ENCODE measurements at regions not wholly inside any gene's neighbourhood (a gene's known extent, or its start where the extent isn't known, plus 50 kb on each side); places are given as distances from the start of the nearest gene placed in this dataset.
A peak's percentile ranks its signal among the peaks of the same experiment; 100 is the strongest.
"Not testable (repeated sequence)": the region's sequence is repeated elsewhere in the genome, so short reads cannot be mapped to it uniquely, and the experiment has no call there.

DNA sequence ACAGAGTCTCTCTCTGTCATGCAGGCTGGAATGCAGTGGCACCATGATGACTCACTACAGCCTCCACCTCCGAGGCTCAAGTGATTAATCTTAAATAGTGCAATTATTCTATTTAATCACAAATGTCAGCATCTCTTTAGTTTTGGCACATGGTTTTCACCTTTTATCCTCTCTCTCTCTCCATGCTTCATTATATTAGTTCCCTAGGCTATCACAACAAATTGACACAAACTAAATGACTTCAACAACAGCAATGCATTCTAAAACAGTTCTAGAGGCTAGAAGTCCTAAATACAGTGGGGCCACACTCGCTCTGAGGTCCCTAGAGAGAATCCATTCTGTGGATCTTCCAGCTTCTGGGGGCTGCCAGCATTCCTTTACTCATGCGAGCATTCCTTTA, 178.2 kb upstream of the ZNG1F start:
- whole genome bisulfite sequencing, 4 donors = 46 to 80% (median 60%) methylated on average over 2 to 3 of the region's 3 CpGs
- intact Hi-C loops (cut with DNase I); H3K4me1 ChIP-seq; H3K9me3 ChIP-seq; H3K27me3 ChIP-seq; DNase-seq; H3K27ac ChIP-seq; H3K36me3 ChIP-seq; ATAC-seq; H3K4me3 ChIP-seq: not testable (repeated sequence)

DNA sequence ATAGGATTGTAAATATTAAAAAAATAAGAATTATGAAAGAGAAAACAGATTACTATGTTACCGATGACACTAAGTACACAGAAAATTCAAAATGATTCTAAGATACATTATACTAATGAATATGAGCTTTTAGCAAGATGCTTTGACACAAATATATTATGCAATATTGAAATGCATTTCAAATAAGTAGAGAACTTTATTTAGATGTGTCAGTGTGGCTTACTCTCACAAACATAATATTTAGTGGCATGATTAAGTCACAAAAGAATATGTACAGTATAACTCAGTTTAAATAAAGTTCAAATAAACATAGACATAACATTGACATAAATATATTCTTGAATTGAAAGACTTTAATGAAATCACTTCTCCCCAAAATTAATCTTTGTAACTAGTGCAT, 172.7 kb upstream of the ZNG1F start:
- H3K9me3 ChIP-seq; H3K4me3 ChIP-seq; ATAC-seq; H3K27me3 ChIP-seq; H3K4me1 ChIP-seq; DNase-seq; H3K36me3 ChIP-seq; H3K27ac ChIP-seq; intact Hi-C loops (cut with DNase I): not testable (repeated sequence)
- 89 to 100% (median 94%) methylated on average over 1 of the region's 1 CpG; no CpG with 5 or more reads in 1 of the 4 donors for WGBS, 4 donors

DNA sequence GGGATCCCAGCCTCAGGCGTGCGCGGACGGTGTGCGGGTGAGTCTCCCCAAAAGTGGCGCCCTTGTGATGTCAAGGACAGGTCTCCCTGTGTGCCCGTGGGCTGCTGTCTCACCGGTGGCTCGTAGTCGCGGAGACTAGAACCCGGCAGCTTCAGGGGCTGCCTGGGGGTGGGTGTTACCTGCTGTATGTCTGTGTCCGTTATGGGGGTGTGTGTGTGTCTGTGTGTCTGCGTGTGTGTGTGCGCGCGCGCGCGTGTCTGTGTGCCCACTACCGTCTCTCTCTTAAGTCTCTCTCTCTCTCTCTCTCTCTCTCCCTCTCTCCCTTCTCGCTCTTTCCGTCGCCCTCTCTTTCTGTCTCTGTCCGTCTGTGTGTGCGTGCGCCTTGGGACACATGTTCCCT, 170.0 kb upstream of the ZNG1F start:
- DNase-seq (peak in 2 of 5 donors; percentile 55 to 62), ATAC-seq (peak in 3 of 4 donors; percentile 44 to 91 (median 53))
- H3K36me3 ChIP-seq; H3K9me3 ChIP-seq; intact Hi-C loops (cut with DNase I); H3K27me3 ChIP-seq; H3K4me1 ChIP-seq: not testable (repeated sequence)
- Histone ChIP-seq H3K27ac (peak overlapping the region; percentile 59 to 87 (median 76)), H3K4me3 (peak overlapping the region; percentile 32 to 82 (median 64))
- WGBS, 4 donors = 0 to 2% (median 0%) methylated on average over 11 to 21 of the region's 27 CpGs; no CpG with 5 or more reads in 1 of the 4 donors

DNA sequence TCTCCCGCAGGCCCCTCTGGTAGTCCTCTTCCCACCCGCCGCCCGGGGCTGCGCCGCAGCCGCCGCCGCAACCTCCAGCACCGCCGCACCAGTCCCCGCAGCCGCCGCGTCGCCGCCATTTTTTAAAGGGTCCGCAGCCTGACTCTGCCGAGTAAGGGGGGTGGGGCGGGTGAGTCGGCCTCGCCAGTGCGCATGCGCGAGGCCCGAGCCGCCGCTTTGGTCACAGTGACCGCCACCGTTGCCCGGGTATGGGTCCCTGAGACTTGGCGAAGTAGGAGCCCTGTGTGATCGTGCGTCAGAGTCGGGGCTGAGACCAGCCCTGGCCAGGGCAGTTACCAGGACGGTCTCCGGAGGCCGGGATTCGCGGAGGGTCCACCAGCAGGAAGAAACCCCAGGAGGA, 169.6 kb upstream of the ZNG1F start:
- TF ChIP-seq POLR2A (IDR thresholded peaks at IDR 0.05) = peak; percentile 25 to 58
- 0 to 2% methylated on average over 10 to 30 of the region's 40 CpGs; no CpG with 5 or more reads in 2 of the 4 donors for WGBS, 4 donors
- H3K9me3 ChIP-seq; intact Hi-C loops (cut with DNase I); H3K36me3 ChIP-seq; H3K4me1 ChIP-seq; H3K27me3 ChIP-seq: not testable (repeated sequence)
- peak in 1 of 4 donors; percentile 30 for ATAC-seq
- Histone ChIP-seq H3K27ac (peak overlapping the region; percentile 59 to 87 (median 76)), H3K4me3 (peak overlapping the region; percentile 32 to 82 (median 64))
- DNase-seq = peak; percentile 69 to 94 (median 82)

DNA sequence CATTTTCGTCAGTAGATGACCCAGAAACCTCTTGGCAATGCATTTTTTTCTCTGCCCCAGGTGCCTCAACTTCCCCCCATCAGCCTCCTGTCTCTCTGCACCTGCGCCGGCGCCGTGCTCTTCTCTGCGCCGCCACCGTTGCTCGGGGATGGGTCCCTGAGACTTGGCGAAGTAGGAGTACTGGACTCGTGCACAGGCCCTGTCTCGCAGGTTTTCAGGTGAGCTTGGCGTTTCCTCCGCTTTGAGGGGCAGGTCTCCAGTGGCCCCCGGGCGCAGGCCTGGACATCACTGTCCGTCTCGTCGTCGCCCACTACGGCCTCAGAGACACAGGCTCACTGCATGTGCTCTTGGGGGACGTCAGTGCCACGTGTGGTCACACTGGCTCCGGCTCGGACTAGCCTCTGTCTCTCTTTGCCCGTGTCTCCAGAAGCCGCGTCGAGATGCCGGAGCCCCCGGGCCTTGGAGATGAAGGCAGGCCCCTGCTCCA, 168.8 kb upstream of the ZNG1F start:
- peak in 2 of 5 donors; percentile 22 to 34 for DNase-seq
- H3K9me3 ChIP-seq; H3K27me3 ChIP-seq; H3K4me1 ChIP-seq; intact Hi-C loops (cut with DNase I); ATAC-seq; H3K36me3 ChIP-seq: not testable (repeated sequence)
- 22 to 42% (median 40%) methylated on average over 19 to 21 of the region's 31 CpGs; no CpG with 5 or more reads in 1 of the 4 donors for WGBS, 4 donors
- peak overlapping the region in 6 of 12 donors; percentile 51 to 87 (median 76) for H3K27ac ChIP-seq
- peak overlapping the region; percentile 32 to 76 (median 53) for H3K4me3 ChIP-seq

DNA sequence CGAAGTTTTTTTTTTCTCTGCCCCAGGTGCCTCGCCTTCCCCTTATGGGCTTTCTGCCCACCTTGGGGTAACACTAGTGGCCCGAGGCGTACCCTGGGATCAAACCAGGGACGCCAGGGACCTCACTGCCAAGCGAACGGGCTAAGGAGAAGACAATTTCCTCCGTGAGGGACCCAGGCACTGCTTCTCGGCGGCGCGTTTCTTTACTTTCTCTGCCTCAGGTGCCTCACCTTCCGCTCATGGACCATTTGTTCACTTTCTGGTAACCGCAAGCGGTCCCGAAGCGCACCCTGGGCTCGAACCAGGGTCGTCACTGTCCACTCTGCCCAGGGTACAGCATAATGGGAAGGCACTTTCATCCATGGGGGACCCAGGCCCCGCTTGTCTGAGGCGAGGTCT, 168.2 kb upstream of the ZNG1F start:
- H3K36me3 ChIP-seq; DNase-seq; H3K9me3 ChIP-seq; H3K4me1 ChIP-seq; intact Hi-C loops (cut with DNase I); ATAC-seq; H3K27me3 ChIP-seq: not testable (repeated sequence)
- H3K27ac ChIP-seq = peak overlapping the region in 1 of 12 donors; percentile 43
- 85 to 95% (median 89%) methylated on average over 15 to 17 of the region's 21 CpGs for WGBS, 4 donors
- peak overlapping the region in 2 of 12 donors; percentile 39 to 43 for H3K4me3 ChIP-seq

DNA sequence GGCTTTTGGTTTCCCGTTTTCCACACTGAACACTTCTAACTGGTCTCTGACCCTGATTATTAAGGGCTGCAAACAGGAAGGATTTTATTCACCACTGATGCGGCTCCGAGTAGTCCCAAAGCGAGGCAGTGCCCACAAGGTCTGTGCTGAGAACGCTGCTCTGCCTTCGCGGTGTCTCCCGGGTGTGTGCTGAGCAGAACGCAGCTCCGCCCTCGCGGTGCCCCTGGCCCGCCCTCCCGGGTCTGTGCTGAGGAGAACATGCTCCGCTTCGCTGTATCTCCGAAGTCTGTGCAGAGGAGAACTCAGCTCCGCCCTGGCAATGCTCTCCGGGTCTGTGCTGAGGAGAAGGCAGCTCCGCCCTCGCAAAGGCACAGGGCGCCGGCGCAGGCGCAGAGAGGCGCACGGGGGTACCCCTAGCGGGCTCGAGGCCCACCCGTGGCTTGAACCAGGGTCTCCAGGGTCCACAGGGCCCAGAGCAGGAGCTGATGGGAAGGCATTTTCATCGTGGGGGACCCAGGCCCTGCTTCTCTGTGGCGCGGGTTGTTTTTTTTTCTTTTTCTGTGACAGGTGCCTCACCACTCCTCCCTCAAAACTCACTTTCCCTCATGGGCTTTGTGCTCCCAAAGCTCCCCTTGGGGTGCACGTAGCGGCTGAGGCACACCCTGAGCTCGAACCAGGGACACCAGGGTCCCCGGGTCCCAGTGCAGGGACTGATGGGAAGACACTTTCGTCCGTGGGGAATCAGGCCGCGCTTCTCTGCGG, 167.7 kb upstream of the ZNG1F start:
- DNase-seq = peak; percentile 36 to 93 (median 74)
- H3K9me3 ChIP-seq; H3K4me1 ChIP-seq; intact Hi-C loops (cut with DNase I); H3K36me3 ChIP-seq; H3K27me3 ChIP-seq: not testable (repeated sequence)
- 8 to 41% (median 19%) methylated on average over 3 to 22 of the region's 42 CpGs for WGBS, 4 donors
- peak in 1 of 4 donors; percentile 45 for ATAC-seq
- H3K27ac ChIP-seq = peak overlapping the region in 2 of 12 donors; percentile 43 to 44
- peak overlapping the region in 9 of 12 donors; percentile 20 to 47 (median 36) for H3K4me3 ChIP-seq

DNA sequence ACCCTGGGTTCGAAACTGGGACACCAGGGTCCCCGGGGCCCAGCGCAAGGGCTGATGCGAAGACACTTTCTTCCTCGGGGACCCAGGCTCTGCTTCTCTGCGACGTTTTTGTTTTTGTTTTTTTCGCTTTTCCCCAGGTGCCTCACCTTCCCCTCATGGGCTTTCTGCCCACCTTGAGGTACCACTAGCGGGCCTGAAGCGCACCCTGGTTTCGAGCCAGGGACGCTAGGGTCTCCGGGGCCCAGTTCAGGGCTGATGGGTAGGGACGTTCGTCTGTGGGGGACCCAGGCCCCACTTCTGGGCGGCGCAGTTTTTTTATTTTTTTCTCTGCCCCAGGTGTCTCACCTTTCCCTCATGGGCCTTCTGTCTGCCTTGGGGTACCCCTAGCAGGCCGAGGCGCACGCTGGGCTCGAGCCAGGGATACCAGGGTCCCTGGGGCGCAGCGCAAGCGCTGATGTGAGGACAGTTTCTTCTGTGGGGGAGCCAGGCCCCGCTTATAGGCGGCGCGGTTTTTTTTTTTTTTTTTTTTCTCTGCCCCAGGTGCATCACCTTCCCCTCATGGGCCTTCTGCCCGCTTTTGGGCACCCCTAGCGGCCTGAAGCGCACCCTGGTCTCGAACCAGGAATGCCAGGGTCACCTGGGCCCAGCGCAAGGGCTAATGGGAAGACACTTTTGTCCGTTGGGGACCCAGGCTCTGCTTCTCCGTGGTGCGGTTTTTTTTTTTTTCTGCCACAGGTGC, 166.8 kb upstream of the ZNG1F start:
- H3K4me1 ChIP-seq; ATAC-seq; DNase-seq; H3K27ac ChIP-seq; H3K9me3 ChIP-seq; intact Hi-C loops (cut with DNase I); H3K36me3 ChIP-seq; H3K27me3 ChIP-seq: not testable (repeated sequence)
- WGBS, 4 donors = 8 to 40% (median 10%) methylated on average over 6 to 15 of the region's 36 CpGs
- H3K4me3 ChIP-seq = peak overlapping the region in 3 of 12 donors; percentile 39 to 47 (median 45)

DNA sequence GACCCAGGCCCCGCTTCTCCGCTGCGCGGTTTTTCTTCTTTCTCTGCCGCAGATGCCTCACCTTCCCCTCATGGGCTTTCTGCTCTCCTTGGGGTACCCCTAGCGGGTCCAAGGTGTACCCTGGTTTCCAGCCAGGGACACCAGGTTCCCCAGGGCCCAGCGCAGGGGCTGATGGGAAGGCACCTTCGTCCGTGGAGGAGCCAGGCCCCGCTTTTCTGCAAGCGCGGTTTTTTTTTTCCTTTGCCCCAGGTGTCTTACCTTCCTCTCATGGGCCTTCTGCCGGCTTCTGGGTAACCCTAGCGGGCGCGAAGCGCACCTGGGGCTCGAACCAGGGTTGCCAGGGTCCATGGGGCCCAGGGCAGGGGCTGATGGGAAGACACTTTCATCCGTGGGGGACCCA, 165.9 kb upstream of the ZNG1F start:
- DNase-seq; ATAC-seq; H3K27me3 ChIP-seq; H3K4me1 ChIP-seq; H3K36me3 ChIP-seq; H3K9me3 ChIP-seq; intact Hi-C loops (cut with DNase I); H3K27ac ChIP-seq: not testable (repeated sequence)
- WGBS, 4 donors = 4 to 33% (median 10%) methylated on average over 2 to 11 of the region's 19 CpGs
- H3K4me3 ChIP-seq = peak overlapping the region in 8 of 12 donors; percentile 15 to 45 (median 34)

DNA sequence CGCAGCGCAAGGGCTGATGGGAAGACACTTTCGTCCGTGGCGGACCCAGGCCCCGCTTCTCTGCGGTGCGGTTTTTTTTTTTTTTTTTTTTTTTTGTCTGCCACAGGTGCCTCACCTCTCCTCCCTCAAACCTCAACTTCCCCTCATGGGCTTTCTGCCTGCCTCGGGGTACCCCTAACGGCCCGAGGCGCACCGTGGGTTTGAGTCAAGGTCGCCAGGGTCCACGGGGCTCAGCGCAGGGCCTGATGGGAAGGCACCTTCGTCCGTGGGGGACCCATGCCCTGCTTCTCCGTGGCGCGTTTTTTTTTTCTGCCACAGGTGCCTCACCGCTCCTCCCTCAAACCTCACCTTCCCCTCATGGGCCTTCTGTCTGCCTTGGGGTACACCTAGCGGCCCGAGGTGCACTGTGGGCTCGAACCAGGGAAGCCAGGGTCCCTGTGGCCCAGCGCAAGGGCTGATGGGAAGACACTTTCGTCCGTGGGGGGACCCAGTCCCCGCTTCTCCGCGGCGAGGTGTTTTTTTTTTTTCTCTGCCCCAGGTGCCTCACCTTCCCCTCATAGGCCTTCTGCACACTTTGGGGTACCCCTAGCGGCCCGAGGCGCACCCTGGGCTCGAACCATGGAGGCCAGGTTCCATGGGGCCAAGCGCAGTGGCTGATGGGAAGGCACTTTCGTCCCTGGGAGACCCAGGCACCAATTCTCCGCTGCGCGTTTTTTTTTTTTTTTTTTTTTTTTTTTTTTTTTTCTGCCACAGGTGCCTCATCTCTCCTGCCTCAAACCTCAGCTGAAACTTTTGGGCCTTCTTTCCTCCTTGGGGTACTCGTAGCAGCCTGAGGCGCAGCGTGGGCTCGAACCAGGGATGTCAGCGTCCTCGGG, 165.2 kb upstream of the ZNG1F start:
- ATAC-seq; H3K27me3 ChIP-seq; DNase-seq; H3K4me1 ChIP-seq; intact Hi-C loops (cut with DNase I); H3K9me3 ChIP-seq; H3K27ac ChIP-seq; H3K36me3 ChIP-seq: not testable (repeated sequence)
- peak overlapping the region in 7 of 12 donors; percentile 19 to 45 (median 35) for H3K4me3 ChIP-seq
- 14 to 49% (median 25%) methylated on average over 19 to 31 of the region's 47 CpGs for WGBS, 4 donors

Data from heart left ventricle (tissue), 16 donors.